ENCODE measurements at regions not wholly inside any gene's neighbourhood (a gene's known extent, or its start where the extent isn't known, plus 50 kb on each side); places are given as distances from the start of the nearest gene placed in this dataset.

DNA sequence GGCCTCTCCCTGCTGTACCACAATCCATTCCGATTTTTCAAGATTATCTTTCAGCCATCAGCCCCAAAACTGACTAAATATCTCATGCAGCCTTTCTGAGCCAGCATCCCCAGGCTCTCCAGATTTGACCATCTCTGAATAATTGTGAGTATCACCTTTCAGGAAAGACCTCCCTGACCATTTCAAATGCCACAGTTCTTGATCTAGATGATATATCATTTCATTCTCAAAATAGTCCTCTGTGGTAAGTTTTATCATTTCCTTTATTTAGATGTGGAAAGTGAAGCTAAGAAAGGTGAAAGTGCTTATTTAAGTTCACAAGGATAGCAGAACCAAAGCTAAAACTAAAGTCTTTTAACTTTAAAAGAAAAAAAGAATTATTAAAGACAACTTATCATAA, 244.0 kb downstream of the PLPP3 start:
- TF ChIP-seq EZH2 (IDR thresholded peaks at IDR 0.05): no peak
- TF ChIP-seq EZH2phosphoT487 (IDR thresholded peaks at IDR 0.05): no peak
- TF ChIP-seq, protein P1, sequence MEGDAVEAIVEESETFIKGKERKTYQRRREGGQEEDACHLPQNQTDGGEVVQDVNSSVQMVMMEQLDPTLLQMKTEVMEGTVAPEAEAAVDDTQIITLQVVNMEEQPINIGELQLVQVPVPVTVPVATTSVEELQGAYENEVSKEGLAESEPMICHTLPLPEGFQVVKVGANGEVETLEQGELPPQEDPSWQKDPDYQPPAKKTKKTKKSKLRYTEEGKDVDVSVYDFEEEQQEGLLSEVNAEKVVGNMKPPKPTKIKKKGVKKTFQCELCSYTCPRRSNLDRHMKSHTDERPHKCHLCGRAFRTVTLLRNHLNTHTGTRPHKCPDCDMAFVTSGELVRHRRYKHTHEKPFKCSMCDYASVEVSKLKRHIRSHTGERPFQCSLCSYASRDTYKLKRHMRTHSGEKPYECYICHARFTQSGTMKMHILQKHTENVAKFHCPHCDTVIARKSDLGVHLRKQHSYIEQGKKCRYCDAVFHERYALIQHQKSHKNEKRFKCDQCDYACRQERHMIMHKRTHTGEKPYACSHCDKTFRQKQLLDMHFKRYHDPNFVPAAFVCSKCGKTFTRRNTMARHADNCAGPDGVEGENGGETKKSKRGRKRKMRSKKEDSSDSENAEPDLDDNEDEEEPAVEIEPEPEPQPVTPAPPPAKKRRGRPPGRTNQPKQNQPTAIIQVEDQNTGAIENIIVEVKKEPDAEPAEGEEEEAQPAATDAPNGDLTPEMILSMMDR (IDR thresholded peaks at IDR 0.05): no peak
- Histone ChIP-seq H3K4me3 (no peak overlapping the region), H3K27ac (no peak overlapping the region), H3K36me3 (no peaks in the 10 kb centered on the region), H3K79me2 (ENCODE audit: low read depth) (no peaks in the 10 kb centered on the region), H2AFZ (replicated peaks) (no peak overlapping the region), H3K4me1 (peaks cover 3% of the 10 kb centered on the region), H3K9ac (no peak overlapping the region), H3K4me2 (no peak overlapping the region), H3F3A (ENCODE audit: low read depth) (no peaks in the 10 kb centered on the region), H3K9me3 (ENCODE audit: low read depth) (no peaks in the 10 kb centered on the region), H4K20me1 (ENCODE audit: low read depth) (no peaks in the 10 kb centered on the region), H3K27me3 (no peaks in the 10 kb centered on the region)
- DNase-seq (ENCODE audit: low spot score): no peak
- Mint-ChIP-seq H3K4me3 (no peak overlapping the region), H3K27ac (no peak overlapping the region), H3K4me1 (peaks cover 16% of the 10 kb centered on the region), H3K9me3 (no peaks in the 10 kb centered on the region), H3K27me3 (ENCODE audit: insufficient read depth, low read depth) (peaks cover 3% of the 10 kb centered on the region), H3K36me3 (no peaks in the 10 kb centered on the region)

DNA sequence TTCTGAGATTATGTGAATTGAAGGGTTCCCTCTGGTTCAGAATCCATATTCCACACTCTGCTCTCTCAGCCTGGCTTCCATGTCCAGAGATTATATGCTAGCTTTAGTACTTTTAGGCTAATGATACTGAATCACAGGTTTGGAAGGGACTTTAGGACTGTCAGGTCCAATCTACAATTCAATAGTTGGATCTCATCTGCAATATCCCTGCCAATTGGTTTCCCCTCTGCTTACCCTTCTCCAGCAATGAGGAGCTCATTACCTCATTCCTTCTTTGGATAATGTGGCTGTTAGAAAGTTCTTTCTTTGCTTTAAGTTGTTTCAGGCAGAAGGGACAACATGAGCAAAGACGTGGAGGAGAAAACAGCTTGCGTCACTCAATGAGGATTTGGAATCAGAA, 245.3 kb downstream of the PLPP3 start:
- H3K36me3 Mint-ChIP-seq: no peaks in the 10 kb centered on the region
- H3K4me1 Mint-ChIP-seq: peaks cover 17% of the 10 kb centered on the region
- Histone ChIP-seq H4K20me1 (ENCODE audit: low read depth) (no peaks in the 10 kb centered on the region), H3F3A (ENCODE audit: low read depth) (no peaks in the 10 kb centered on the region), H3K4me3 (no peak overlapping the region), H3K79me2 (ENCODE audit: low read depth) (no peaks in the 10 kb centered on the region), H3K4me1 (peaks cover 3% of the 10 kb centered on the region), H3K36me3 (no peaks in the 10 kb centered on the region), H3K4me2 (no peak overlapping the region), H2AFZ (replicated peaks) (no peak overlapping the region), H3K27ac (no peak overlapping the region), H3K9ac (no peak overlapping the region), H3K9me3 (ENCODE audit: low read depth) (no peaks in the 10 kb centered on the region), H3K27me3 (no peaks in the 10 kb centered on the region)
- no peak for TF ChIP-seq EZH2phosphoT487 (IDR thresholded peaks at IDR 0.05)
- TF ChIP-seq, protein P1 (IDR thresholded peaks at IDR 0.05): no peak
- TF ChIP-seq EZH2 (IDR thresholded peaks at IDR 0.05): no peak
- no peak overlapping the region for H3K27ac Mint-ChIP-seq
- no peak for DNase-seq (ENCODE audit: low spot score)
- H3K9me3 Mint-ChIP-seq: no peaks in the 10 kb centered on the region
- no peak overlapping the region for H3K4me3 Mint-ChIP-seq
- H3K27me3 Mint-ChIP-seq (ENCODE audit: insufficient read depth, low read depth): peaks cover 3% of the 10 kb centered on the region

DNA sequence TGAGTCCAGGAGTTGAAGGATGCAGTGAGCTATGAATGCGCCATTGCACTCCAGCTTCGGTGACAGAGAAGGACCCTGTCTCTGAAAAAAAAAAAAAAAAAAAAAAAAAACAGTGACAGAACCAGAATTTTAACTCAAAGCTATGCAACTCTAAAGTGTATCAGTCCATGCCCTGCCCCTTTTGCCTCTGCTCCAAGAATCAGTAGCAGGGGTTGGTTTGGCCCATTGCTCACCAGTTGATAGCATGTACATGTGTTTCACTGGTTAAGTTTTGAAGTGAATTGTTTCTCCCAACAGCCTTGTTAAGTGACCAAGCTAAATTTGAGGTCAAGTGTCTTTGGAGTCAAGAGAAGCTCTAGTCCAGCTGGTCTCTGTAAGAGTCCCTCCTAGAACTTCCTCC, 245.9 kb downstream of the PLPP3 start:
- Histone ChIP-seq H3K4me2 (no peak overlapping the region), H3K36me3 (no peaks in the 10 kb centered on the region), H3K9me3 (ENCODE audit: low read depth) (no peaks in the 10 kb centered on the region), H3K27ac (no peak overlapping the region), H3K9ac (no peak overlapping the region), H3K4me1 (peaks cover 3% of the 10 kb centered on the region), H3F3A (ENCODE audit: low read depth) (no peaks in the 10 kb centered on the region), H3K79me2 (ENCODE audit: low read depth) (no peaks in the 10 kb centered on the region), H3K4me3 (no peak overlapping the region), H3K27me3 (no peaks in the 10 kb centered on the region), H2AFZ (replicated peaks) (no peak overlapping the region), H4K20me1 (ENCODE audit: low read depth) (no peaks in the 10 kb centered on the region)
- no peak overlapping the region for H3K27ac Mint-ChIP-seq
- H3K4me3 Mint-ChIP-seq: no peak overlapping the region
- TF ChIP-seq EZH2phosphoT487 (IDR thresholded peaks at IDR 0.05) (no peak), EZH2 (IDR thresholded peaks at IDR 0.05) (no peak)
- TF ChIP-seq, protein P1 (IDR thresholded peaks at IDR 0.05): no peak
- peaks cover 3% of the 10 kb centered on the region for H3K27me3 Mint-ChIP-seq (ENCODE audit: insufficient read depth, low read depth)
- DNase-seq (ENCODE audit: low spot score): no peak
- H3K4me1 Mint-ChIP-seq: peaks cover 17% of the 10 kb centered on the region
- no peaks in the 10 kb centered on the region for H3K9me3 Mint-ChIP-seq
- no peaks in the 10 kb centered on the region for H3K36me3 Mint-ChIP-seq

Data from neural progenitor cell (in vitro differentiated cells).